Activated naive CD4-positive, alpha-beta T cell treated with anti-CD3 and anti-CD28 coated beads, Interleukin-2, amount 50 U/mL, for 24 hours (primary cell): ENCODE measurements at regions not wholly inside any gene's neighbourhood (a gene's known extent, or its start where the extent isn't known, plus 50 kb on each side); places are given as distances from the start of the nearest gene placed in this dataset.

Source experiments
- H3K27ac Mint-ChIP-seq: one replicate; pipeline ENCODE4 v1.8.0; 2021; ENCODE audit warnings: mild to moderate bottlenecking, mixed read lengths
- H3K27me3 Mint-ChIP-seq: one replicate; pipeline ENCODE4 v1.8.0; 2021; ENCODE audit warnings: mixed read lengths
- H3K36me3 Mint-ChIP-seq: one replicate; pipeline ENCODE4 v1.8.0; 2021; ENCODE audit warnings: mixed read lengths
- H3K4me1 Mint-ChIP-seq: one replicate; pipeline ENCODE4 v1.8.0; 2021; ENCODE audit warnings: mixed read lengths
- H3K4me3 Mint-ChIP-seq: one replicate; pipeline ENCODE4 v1.8.0; 2021; ENCODE audit warnings: mild to moderate bottlenecking, mixed read lengths
- H3K9me3 Mint-ChIP-seq: one replicate; pipeline ENCODE4 v1.8.0; 2021; ENCODE audit warnings: mixed read lengths

DNA sequence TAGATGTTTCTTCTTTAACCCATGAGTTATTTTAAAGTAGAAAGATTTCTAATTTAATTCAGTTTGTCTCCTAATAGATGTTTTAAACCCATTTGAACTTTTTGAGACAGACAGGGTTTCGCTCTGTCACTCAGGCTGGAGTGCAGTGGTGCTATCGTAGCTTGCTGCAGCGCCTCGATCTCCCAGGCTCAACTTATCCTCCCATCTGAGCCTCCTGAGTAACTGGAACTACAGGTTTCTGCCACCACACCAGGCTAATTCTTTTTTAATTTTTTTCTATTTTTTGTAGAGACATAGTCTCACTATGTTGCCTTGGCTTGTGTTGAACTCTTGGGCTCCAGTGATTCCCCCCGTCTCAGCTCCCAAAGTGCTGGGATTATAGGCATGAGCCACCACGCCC lies 53.0 kb upstream of the RAB18 start:
- Mint-ChIP-seq H3K4me3 (no peak overlapping the region), H3K9me3 (no peaks in the 10 kb centered on the region), H3K27me3 (no peaks in the 10 kb centered on the region), H3K27ac (no peak overlapping the region), H3K36me3 (no peaks in the 10 kb centered on the region), H3K4me1 (peaks cover 9% of the 10 kb centered on the region)

DNA sequence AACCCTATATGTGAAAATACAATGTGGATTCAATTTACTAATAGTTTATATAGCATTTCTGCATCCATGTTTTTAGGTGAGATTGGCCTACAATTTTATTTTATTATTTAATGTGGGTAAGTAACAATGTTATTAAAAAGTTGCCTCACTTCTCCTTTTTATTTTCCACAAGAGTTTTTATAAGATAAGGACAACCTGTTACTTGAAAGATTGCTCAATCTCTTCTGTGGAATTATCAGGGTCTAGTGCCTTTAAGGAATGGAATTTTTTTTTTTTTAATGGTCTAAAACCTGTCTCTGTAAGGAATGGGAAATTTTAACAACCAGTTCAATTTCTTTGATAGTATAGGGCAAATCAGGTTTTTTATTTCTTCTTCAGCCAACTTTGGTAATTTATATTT lies 53.9 kb upstream of the RAB18 start:
- Mint-ChIP-seq H3K4me1 (peaks cover 9% of the 10 kb centered on the region), H3K9me3 (no peaks in the 10 kb centered on the region), H3K4me3 (no peak overlapping the region), H3K27me3 (no peaks in the 10 kb centered on the region), H3K27ac (no peak overlapping the region), H3K36me3 (no peaks in the 10 kb centered on the region)

DNA sequence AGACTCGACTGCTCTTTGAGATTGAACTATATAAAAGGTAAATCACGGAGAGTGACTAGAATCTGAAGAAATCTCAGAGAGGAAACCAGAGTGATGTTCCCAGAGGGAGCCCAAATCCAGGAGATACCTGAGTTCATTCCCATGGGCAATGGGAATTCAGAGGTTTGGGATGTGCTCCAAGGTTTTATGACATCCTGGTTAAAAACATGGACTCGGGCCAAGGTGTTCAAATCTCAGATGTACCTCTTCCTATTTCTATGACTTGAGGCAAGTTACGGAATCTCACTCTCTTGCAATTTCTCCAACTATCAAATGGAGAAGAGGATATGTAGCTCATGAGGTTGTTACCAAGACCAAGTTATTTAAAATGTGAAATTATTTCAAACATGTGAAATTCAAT lies 54.5 kb upstream of the RAB18 start:
- Mint-ChIP-seq H3K4me1 (peaks cover 9% of the 10 kb centered on the region), H3K27ac (no peak overlapping the region), H3K27me3 (no peaks in the 10 kb centered on the region), H3K9me3 (no peaks in the 10 kb centered on the region), H3K4me3 (no peak overlapping the region), H3K36me3 (no peaks in the 10 kb centered on the region)

DNA sequence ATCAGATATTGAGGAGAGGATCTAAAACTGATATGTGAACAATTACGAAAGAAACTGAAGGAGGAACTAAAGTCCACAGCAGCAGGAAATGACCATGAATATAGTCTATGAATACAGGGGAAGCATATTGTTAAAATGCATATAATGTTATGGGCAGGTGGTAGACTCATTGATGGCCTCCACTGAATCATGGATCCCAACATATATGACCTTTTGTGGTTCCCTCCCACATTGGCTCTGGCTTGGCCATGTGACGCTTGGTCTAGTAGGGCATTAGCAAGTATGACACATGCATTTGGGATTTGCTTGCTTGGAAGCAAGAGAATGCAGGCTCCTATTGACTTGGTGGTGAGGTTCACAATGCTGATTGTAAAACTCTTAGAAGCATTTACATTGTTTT lies 55.2 kb upstream of the RAB18 start:
- Mint-ChIP-seq H3K27me3 (no peaks in the 10 kb centered on the region), H3K27ac (no peak overlapping the region), H3K36me3 (no peaks in the 10 kb centered on the region), H3K4me3 (no peak overlapping the region), H3K4me1 (peaks cover 9% of the 10 kb centered on the region), H3K9me3 (no peaks in the 10 kb centered on the region)

DNA sequence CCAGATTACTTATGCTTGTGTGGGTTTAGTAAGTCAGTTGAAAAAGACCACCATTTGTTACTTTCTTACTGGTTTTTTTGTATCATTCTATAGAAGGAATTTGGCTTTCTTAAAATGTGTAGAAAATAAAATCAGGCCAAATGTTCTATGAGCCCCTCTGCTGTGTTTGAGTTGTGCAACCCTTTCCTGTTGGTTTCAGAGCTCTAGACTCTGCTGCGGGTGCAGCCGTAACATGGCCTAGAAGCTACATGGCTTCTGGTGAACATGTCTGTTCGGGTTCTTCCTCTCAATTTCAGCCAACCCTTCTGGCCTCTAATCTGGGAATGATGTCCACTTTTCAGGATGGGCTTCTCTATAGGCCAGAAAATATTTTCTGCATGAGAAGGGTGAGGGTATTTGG lies 56.6 kb upstream of the RAB18 start:
- Mint-ChIP-seq H3K9me3 (no peaks in the 10 kb centered on the region), H3K4me1 (peaks cover 9% of the 10 kb centered on the region), H3K36me3 (no peaks in the 10 kb centered on the region), H3K27ac (no peak overlapping the region), H3K27me3 (no peaks in the 10 kb centered on the region), H3K4me3 (no peak overlapping the region)

DNA sequence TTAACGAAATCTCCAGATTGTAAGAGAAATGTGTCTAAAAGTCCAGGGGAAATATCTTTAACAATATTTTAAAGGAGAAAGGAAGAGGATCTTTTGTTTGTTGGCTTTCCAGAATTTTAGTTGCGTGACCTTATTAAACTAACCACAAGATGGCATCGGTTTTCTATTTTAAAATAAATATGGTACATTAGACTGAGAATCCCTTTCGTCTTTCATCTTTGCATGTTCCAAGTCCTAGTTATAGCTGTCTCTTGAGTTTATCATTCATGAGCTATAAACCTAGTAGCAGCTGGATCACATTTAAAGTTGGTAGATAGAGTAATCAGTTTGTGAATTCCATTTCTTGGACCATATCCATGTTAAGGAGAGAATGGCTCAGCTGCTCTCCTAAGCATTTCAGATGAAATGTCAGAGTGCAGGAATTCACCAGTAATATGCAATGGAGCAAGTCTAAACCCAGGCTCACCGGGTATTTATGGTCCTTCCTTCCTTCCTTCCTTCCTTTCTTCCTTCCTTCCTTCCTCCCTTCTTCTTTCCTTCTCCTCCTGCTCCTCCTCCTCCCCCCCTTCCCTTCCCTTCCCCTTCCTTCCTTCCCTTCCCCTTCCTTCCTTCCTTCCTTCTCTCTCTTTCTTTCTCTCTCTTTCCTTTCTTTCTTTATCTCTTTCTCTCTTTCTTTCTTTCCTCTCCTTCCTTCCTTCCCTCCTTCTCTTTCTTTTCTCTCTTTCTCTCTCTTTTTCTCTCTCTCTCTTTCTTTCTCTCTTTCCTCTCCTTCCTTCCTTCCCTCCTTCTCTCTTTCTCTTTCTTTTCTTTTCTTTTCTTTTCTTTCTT lies 57.8 kb upstream of the RAB18 start:
- Mint-ChIP-seq H3K9me3 (no peaks in the 10 kb centered on the region), H3K36me3 (no peaks in the 10 kb centered on the region), H3K4me1 (peaks cover 9% of the 10 kb centered on the region), H3K27ac (no peak overlapping the region), H3K4me3 (no peak overlapping the region), H3K27me3 (no peaks in the 10 kb centered on the region)

DNA sequence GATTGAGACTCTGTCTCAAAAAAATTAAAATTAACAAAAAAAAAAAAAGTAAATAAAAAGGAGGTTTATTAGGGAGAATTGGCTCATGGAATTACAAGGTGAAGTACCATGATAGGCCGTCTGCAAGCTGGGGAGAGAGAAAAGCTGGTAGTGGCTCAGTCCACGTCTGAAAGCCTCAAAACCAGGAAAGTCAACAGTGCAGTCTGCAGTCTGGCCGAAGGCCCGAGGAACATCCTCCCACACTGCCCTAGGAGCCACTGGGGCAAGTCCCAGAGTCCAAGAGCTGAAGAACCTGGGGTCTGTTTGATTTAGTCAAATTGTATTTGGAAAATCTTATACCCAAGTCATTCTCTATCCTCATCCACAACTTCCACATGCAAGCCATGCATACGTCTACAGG lies 59.0 kb upstream of the RAB18 start:
- Mint-ChIP-seq H3K27me3 (peaks cover 3% of the 10 kb centered on the region), H3K4me1 (peaks cover 9% of the 10 kb centered on the region), H3K36me3 (no peaks in the 10 kb centered on the region), H3K9me3 (no peaks in the 10 kb centered on the region), H3K27ac (no peak overlapping the region), H3K4me3 (no peak overlapping the region)

DNA sequence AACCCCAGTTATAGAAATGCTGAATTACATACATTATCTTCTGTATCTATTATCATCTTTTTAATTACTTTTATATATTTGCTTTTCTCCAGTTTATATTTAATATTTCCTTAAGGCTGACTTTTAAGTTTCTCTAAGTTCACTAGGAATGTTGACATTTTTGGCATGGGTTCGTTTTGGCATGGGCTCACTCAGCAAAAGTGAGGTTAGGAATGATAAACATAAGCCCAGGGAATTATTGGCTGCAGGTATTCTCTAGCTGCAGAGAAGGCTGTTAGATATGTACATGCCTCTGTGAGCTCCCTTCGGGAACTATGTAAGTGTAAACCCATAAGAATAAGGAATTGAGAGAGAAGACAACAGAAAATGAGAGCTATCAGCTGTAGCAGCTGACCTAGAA lies 63.6 kb upstream of the RAB18 start:
- no peaks in the 10 kb centered on the region for H3K4me1 Mint-ChIP-seq
- H3K36me3 Mint-ChIP-seq: no peaks in the 10 kb centered on the region
- no peak overlapping the region for H3K27ac Mint-ChIP-seq
- H3K27me3 Mint-ChIP-seq: peaks cover 5% of the 10 kb centered on the region
- H3K9me3 Mint-ChIP-seq: no peaks in the 10 kb centered on the region
- H3K4me3 Mint-ChIP-seq: no peak overlapping the region

DNA sequence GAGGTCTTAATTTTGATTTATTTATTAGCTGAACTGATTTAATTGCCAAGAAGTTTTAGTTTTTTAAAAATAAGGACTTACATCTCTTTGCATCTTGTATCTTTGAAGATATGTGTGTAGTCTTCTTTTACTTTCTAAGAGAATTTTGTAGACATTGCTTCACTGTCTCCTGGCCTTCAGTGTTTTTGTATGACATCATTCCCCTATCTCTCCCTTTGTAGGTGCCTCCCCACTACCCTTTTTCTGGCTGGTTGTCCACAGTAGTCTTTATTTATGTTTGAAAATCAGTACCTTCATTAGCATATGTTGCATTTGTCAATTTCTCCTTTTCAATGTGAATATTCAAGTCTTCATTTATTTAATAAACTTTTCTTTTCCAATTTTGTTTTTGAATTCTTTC lies 64.1 kb upstream of the RAB18 start:
- H3K4me1 Mint-ChIP-seq: no peaks in the 10 kb centered on the region
- no peak overlapping the region for H3K27ac Mint-ChIP-seq
- H3K27me3 Mint-ChIP-seq: peaks cover 5% of the 10 kb centered on the region
- H3K9me3 Mint-ChIP-seq: no peaks in the 10 kb centered on the region
- H3K4me3 Mint-ChIP-seq: no peak overlapping the region
- no peaks in the 10 kb centered on the region for H3K36me3 Mint-ChIP-seq

DNA sequence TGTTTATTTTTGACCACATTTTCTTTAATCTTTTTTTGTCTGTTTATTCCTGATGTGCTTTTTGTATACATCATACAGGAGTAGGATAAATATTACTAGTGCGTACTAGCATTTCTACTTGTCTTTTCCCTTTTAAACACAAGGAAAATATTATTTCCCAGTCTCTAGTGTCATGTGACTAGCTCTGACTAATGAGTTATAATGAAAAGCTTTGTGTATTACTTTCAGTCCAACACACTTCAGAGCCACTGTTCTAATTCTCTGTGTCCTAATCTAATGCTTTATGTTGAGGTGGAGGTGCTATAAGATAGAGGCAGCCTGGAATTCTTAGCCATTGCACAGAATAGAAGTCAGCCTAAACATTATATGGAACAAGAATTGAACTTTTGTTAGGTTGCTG lies 65.0 kb upstream of the RAB18 start:
- no peak overlapping the region for H3K27ac Mint-ChIP-seq
- H3K9me3 Mint-ChIP-seq: no peaks in the 10 kb centered on the region
- H3K4me1 Mint-ChIP-seq: no peaks in the 10 kb centered on the region
- H3K4me3 Mint-ChIP-seq: no peak overlapping the region
- H3K36me3 Mint-ChIP-seq: no peaks in the 10 kb centered on the region
- H3K27me3 Mint-ChIP-seq: peaks cover 5% of the 10 kb centered on the region

DNA sequence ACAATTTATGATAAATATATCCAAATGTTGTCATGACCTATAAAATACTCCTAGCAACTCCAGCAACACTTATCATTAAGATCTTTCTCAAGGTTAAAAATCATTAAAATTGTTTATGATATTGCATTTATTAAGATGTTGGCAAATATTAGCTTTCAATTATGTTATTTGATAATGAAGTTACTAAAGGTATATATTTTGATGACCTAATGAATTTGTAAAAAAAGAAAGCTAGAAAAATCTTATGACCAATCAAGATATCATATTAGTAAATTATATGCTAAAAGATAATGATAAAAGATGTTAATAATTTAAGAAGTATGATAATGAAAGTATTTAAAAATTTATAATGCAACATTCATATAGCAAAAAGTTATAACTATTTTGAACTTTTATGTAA lies 66.3 kb upstream of the RAB18 start:
- Mint-ChIP-seq H3K4me3 (no peak overlapping the region), H3K27me3 (peaks cover 5% of the 10 kb centered on the region), H3K27ac (no peak overlapping the region), H3K36me3 (peaks cover 1% of the 10 kb centered on the region), H3K4me1 (no peaks in the 10 kb centered on the region), H3K9me3 (no peaks in the 10 kb centered on the region)

DNA sequence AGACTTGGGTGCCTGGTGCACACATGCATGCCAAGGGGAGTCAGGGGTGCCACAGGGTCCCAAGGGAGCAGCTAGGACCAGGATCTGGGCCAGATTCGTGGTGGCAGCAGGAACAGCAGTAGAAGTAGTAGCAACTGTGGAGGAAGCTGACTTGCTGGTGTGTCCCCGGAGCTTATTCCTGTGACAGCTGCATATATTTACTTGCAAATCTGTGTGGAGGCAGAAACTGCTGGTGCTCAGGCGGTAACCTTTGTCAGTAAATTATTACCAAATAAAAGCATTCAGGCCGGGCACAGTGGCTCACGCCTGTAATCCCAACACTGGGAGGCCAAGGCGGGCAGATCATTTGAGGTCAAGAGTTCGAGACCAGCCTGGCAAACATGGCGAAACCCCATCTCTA lies 67.4 kb upstream of the RAB18 start:
- Mint-ChIP-seq H3K36me3 (peaks cover 1% of the 10 kb centered on the region), H3K9me3 (no peaks in the 10 kb centered on the region), H3K4me3 (no peak overlapping the region), H3K4me1 (no peaks in the 10 kb centered on the region), H3K27me3 (peaks cover 5% of the 10 kb centered on the region), H3K27ac (no peak overlapping the region)

DNA sequence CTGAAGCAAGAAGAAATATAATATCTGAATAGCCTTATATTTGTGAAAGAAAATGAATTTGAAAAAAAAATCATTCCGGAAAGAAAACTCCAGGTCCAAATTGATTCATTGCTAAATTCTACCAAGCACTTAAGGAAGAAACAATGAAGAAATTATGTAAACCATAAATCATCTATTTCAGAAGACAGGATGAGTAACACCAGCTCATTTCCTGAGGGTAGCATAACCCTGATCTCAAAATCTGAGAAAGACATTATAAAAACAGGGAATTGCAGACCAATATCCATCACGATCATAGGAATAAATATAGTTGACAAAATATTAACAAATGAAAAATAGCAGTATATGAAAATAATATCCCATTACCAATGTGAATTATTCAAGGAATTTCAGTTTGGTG lies 70.1 kb upstream of the RAB18 start:
- Mint-ChIP-seq H3K4me3 (no peak overlapping the region), H3K27me3 (peaks cover 2% of the 10 kb centered on the region), H3K4me1 (no peaks in the 10 kb centered on the region), H3K27ac (no peak overlapping the region), H3K9me3 (no peaks in the 10 kb centered on the region), H3K36me3 (peaks cover 1% of the 10 kb centered on the region)

DNA sequence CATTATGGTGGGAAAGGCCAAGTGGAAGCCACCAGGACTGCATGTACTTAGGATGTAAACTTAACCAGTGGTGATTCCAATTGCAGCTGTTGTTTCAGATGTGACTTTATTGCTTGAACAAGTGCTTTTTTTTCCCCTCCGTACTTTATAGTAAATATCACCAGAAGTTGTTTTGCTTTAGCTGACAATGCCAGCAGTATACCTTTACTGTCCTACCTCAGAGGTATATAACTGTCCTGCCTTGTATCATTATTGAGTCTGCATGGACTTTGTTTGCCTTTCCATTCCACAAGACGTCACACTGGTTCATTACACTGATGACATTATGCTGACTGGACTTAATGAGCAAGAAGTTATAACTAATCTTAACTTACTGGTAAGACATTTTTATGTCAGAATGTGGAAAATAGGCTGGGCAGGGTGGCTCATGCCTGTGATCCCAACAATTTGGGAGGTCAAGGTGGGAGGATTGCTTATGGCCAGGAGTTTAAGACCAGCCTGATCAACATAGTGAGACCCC lies 77.1 kb upstream of the RAB18 start:
- no peak overlapping the region for H3K4me3 Mint-ChIP-seq
- H3K27ac Mint-ChIP-seq: no peak overlapping the region
- no peaks in the 10 kb centered on the region for H3K9me3 Mint-ChIP-seq
- no peaks in the 10 kb centered on the region for H3K36me3 Mint-ChIP-seq
- H3K27me3 Mint-ChIP-seq: peaks cover 5% of the 10 kb centered on the region
- no peaks in the 10 kb centered on the region for H3K4me1 Mint-ChIP-seq

DNA sequence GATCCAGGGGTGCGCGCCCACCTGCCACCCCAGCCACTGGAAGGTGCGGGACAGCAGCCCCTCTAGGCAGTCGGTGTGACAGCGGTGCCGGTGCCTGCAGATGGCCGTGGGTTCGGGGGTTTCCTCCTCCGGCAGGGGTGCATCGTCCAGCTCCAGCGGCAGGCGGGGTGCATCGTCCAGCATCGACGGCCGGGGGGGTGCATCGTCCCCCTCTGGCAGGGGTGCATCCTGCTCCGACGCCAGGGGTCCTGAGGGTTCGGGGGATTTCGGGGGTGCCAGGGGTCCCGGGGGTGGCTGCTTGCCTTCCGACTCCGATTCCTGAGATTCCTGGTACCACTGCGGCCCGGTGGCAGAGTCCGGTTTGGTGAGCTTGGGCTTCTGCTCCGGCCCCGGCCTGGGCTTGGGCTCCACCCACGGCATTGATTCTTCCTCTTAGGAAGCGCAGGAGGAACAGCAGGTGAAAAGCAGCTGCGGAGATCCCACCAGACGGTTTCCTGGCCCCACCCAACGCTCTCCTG lies 90.2 kb upstream of the RAB18 start:
- no peak overlapping the region for H3K27ac Mint-ChIP-seq
- H3K9me3 Mint-ChIP-seq: no peaks in the 10 kb centered on the region
- peaks cover 2% of the 10 kb centered on the region for H3K36me3 Mint-ChIP-seq
- no peak overlapping the region for H3K4me3 Mint-ChIP-seq
- H3K27me3 Mint-ChIP-seq: peaks cover 23% of the 10 kb centered on the region
- no peaks in the 10 kb centered on the region for H3K4me1 Mint-ChIP-seq

DNA sequence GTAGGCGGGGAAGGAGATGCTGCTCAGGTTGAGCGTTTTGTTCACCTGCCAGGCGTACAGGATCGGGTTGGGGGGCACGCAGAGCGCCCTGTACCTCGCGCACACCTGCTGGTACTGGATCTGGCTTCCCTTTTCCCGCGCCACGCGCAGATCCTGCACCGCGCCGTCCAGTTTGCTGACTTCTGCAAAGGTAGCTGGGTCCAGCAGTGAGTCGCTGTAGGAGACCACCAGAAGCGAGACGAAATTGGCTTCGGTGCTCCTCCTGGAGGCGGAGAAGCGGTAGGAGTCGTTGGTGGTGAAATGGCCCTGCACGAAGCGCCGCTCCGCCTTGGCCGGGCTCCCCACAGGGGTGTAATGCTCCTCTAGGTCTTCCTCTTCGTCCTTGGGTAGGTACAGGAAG lies 90.7 kb upstream of the RAB18 start:
- no peaks in the 10 kb centered on the region for H3K4me1 Mint-ChIP-seq
- H3K36me3 Mint-ChIP-seq: peaks cover 2% of the 10 kb centered on the region
- H3K27me3 Mint-ChIP-seq: peaks cover 23% of the 10 kb centered on the region
- no peak overlapping the region for H3K27ac Mint-ChIP-seq
- H3K4me3 Mint-ChIP-seq: no peak overlapping the region
- H3K9me3 Mint-ChIP-seq: no peaks in the 10 kb centered on the region

DNA sequence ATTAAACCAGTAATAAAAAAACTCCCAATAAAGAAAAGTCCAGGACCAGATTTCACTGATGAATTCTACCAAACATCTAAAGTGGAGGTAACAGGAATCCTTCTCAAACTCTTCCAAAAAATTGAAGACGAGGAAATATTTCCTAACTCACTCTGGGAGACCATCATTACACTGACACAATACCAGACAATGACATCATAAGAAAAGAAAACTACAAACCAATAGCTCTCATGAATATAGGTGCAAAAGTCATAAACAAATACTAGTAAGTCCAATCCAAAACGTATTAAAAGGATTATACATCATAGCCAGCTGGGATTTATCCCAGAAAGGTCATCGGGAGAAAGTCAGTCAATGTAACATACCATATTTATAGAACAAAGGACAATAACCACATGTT lies 94.0 kb upstream of the RAB18 start:
- Mint-ChIP-seq H3K36me3 (no peaks in the 10 kb centered on the region), H3K27ac (no peak overlapping the region), H3K4me3 (no peak overlapping the region), H3K4me1 (no peaks in the 10 kb centered on the region), H3K27me3 (peaks cover 20% of the 10 kb centered on the region), H3K9me3 (no peaks in the 10 kb centered on the region)
